ENCODE measurements at regions not wholly inside any gene's neighbourhood (a gene's known extent, or its start where the extent isn't known, plus 50 kb on each side); places are given as distances from the start of the nearest gene placed in this dataset.

GRCh38 chr20:16128538-16129106 is 444.6 kb downstream of the KIF16B start:
- H3K36me3 ChIP-seq = no peaks in the 10 kb centered on the region
- no peaks in the 10 kb centered on the region for H3K4me1 ChIP-seq
- no peaks in the 10 kb centered on the region for H3K27me3 ChIP-seq
- no peak for DNase-seq (ENCODE audit: extremely low spot score)
- no peak overlapping the region for H3K4me3 ChIP-seq
- no peaks in the 10 kb centered on the region for H3K9me3 ChIP-seq
- intact Hi-C loops (cut with DNase I) = no loop called here
- WGBS = 100% methylated on average over 2 of the region's 2 CpGs
- no peak overlapping the region for H3K27ac ChIP-seq (replicated peaks in 1 of 4)
- TF ChIP-seq EP300 (IDR thresholded peaks at IDR 0.05) = no peak
- TF ChIP-seq POLR2AphosphoS5 (IDR thresholded peaks at IDR 0.05) = no peak
- TF ChIP-seq CTCF (IDR thresholded peaks at IDR 0.05) = no peak
- TF ChIP-seq POLR2A (IDR thresholded peaks at IDR 0.05; ENCODE audit: low read depth) = no peak

- no peak overlapping the region for H3K27ac ChIP-seq (replicated peaks in 1 of 4)
- no peaks in the 10 kb centered on the region for H3K9me3 ChIP-seq
- intact Hi-C loops (cut with DNase I) = no loop called here
- no peak for TF ChIP-seq POLR2A (IDR thresholded peaks at IDR 0.05; ENCODE audit: low read depth)
- H3K36me3 ChIP-seq = no peaks in the 10 kb centered on the region
- no peak overlapping the region for H3K4me3 ChIP-seq
- WGBS = 85% methylated on average over 4 of the region's 4 CpGs
- no peak for DNase-seq (ENCODE audit: extremely low spot score)
- no peaks in the 10 kb centered on the region for H3K4me1 ChIP-seq
- no peaks in the 10 kb centered on the region for H3K27me3 ChIP-seq
These were observed 447.4 kb downstream of the KIF16B start for GRCh38 chr20:16125816-16126215.

- H3K4me1 ChIP-seq = no peaks in the 10 kb centered on the region
- 77% methylated on average over 9 of the region's 9 CpGs for WGBS
- intact Hi-C loops (cut with DNase I) = no loop called here
- H3K9me3 ChIP-seq = no peaks in the 10 kb centered on the region
- no peaks in the 10 kb centered on the region for H3K36me3 ChIP-seq
- no peak for DNase-seq (ENCODE audit: extremely low spot score)
- no peaks in the 10 kb centered on the region for H3K27me3 ChIP-seq
- no peak for TF ChIP-seq POLR2AphosphoS5 (IDR thresholded peaks at IDR 0.05)
- no peak for TF ChIP-seq CTCF (IDR thresholded peaks at IDR 0.05)
- TF ChIP-seq EP300 (IDR thresholded peaks at IDR 0.05) = no peak
- no peak overlapping the region for H3K4me3 ChIP-seq
- no peak overlapping the region for H3K27ac ChIP-seq (replicated peaks in 1 of 4)
These were observed 448.1 kb downstream of the KIF16B start for GRCh38 chr20:16124911-16125776.

GRCh38 chr20:16124491-16124890 is 448.8 kb downstream of the KIF16B start:
- WGBS = 89% methylated on average over 2 of the region's 2 CpGs
- H3K27me3 ChIP-seq = no peaks in the 10 kb centered on the region
- no peak for TF ChIP-seq POLR2AphosphoS5 (IDR thresholded peaks at IDR 0.05)
- TF ChIP-seq CTCF (IDR thresholded peaks at IDR 0.05) = no peak
- no peak for TF ChIP-seq EP300 (IDR thresholded peaks at IDR 0.05)
- TF ChIP-seq POLR2A (IDR thresholded peaks at IDR 0.05; ENCODE audit: low read depth) = no peak

GRCh38 chr20:16123623-16124022 is 449.6 kb downstream of the KIF16B start:
- no peak for DNase-seq (ENCODE audit: extremely low spot score)
- no peaks in the 10 kb centered on the region for H3K4me1 ChIP-seq
- no peaks in the 10 kb centered on the region for H3K27me3 ChIP-seq
- H3K27ac ChIP-seq (replicated peaks in 1 of 4) = no peak overlapping the region
- no peak for TF ChIP-seq POLR2A (IDR thresholded peaks at IDR 0.05; ENCODE audit: low read depth)
- no peak for TF ChIP-seq CTCF (IDR thresholded peaks at IDR 0.05)
- TF ChIP-seq POLR2AphosphoS5 (IDR thresholded peaks at IDR 0.05) = no peak
- no peak for TF ChIP-seq EP300 (IDR thresholded peaks at IDR 0.05)
- intact Hi-C loops (cut with DNase I) = no loop called here
- H3K9me3 ChIP-seq = no peaks in the 10 kb centered on the region
- H3K36me3 ChIP-seq = no peaks in the 10 kb centered on the region
- H3K4me3 ChIP-seq = no peak overlapping the region

More at GRCh38 chr20:16124491-16124890, 448.8 kb downstream of the KIF16B start:
- no peaks in the 10 kb centered on the region for H3K36me3 ChIP-seq
- H3K27ac ChIP-seq (replicated peaks in 1 of 4) = no peak overlapping the region
- H3K4me1 ChIP-seq = no peaks in the 10 kb centered on the region
- no peaks in the 10 kb centered on the region for H3K9me3 ChIP-seq
- DNase-seq (ENCODE audit: extremely low spot score) = no peak
- no peak overlapping the region for H3K4me3 ChIP-seq
- intact Hi-C loops (cut with DNase I) = no loop called here

Measured in esophagus muscularis mucosa (tissue), 4 donors.